Epithelial cell of proximal tubule (primary cell): ENCODE measurements at regions not wholly inside any gene's neighbourhood (a gene's known extent, or its start where the extent isn't known, plus 50 kb on each side); places are given as distances from the start of the nearest gene placed in this dataset.
"Not testable (repeated sequence)": the region's sequence is repeated elsewhere in the genome, so short reads cannot be mapped to it uniquely, and the experiment has no call there.

Source experiments
- DNase-seq: peaks from one replicate; pipeline ENCODE4 v3.0.0-alpha.2; 2011; ENCODE audit warnings: low read depth
- H3K4me3 ChIP-seq: 2 replicates; pipeline ENCODE4 v1.5.1; 2011; ENCODE audit warnings: low read depth, mild to moderate bottlenecking, low read length
- CTCF ChIP-seq: conservative IDR thresholded peaks from 2 replicates; pipeline ENCODE4 v1.5.1; 2012; ENCODE audit warnings: low read depth, mild to moderate bottlenecking, low read length

DNA sequence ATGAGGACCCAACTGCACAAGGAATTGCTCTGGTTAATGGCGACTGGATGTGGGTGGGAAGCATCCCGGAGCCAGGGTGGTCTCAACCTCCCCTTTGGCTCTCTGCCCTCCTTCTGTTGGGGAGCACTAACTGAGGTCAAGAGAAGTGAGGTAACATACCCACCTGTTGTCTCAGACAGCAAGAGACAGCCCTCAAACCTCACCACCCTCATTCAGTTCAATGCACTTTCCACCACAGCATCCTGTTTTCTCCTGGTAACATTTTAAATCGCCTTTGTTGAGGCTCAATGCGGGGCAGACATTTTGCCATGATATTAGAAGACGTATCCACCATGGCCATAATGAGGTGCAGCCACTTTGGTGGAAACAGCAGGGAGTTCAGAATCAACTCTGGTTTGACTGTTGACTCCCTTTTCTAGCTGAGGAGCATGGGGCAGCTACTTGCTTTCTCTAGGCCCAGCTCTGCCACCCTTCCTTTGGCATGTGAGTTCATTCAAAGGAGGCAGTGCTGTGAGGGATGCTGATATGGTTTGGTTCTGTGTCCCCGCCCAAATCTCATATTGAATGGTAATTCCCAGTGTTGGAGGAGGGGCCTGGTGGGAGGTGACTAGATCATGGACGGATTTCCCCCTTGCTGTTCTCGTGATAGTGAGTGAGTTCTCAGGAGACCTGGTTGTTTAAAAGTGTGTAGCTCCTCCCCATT is 338.6 kb downstream of the PCNX1 start:
- DNase-seq: no peak
- no peak overlapping the region for H3K4me3 ChIP-seq
- TF ChIP-seq CTCF: no peak

DNA sequence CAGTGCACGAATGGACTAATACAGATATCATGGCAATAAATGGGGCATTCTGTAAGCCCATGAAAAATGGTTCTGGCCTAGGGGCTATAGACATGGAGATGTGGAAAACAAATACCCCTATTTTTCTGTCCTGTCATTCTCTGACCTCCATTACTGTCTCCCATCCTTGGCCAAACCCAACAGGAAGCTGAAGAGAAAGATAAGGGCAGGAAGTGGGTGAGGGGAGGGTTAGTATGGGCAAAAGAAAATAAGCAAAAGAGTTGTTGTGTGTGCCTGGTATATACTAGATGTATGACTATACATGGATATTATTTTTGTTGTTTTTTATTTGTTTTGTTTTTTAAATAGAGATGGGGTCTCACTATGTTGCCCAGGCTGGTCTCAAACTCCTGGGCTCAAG is 339.3 kb downstream of the PCNX1 start:
- DNase-seq: no peak
- TF ChIP-seq CTCF: no peak
- no peak overlapping the region for H3K4me3 ChIP-seq

- H3K4me3 ChIP-seq: no peak overlapping the region
- TF ChIP-seq CTCF: no peak
- DNase-seq: no peak
Observed at GRCh38 chr14:71247106-71247505, 339.8 kb downstream of the PCNX1 start.

- H3K4me3 ChIP-seq: no peak overlapping the region
- no peak for TF ChIP-seq CTCF
- no peak for DNase-seq
Observed at GRCh38 chr14:71248194-71248593, 340.9 kb downstream of the PCNX1 start.

DNA sequence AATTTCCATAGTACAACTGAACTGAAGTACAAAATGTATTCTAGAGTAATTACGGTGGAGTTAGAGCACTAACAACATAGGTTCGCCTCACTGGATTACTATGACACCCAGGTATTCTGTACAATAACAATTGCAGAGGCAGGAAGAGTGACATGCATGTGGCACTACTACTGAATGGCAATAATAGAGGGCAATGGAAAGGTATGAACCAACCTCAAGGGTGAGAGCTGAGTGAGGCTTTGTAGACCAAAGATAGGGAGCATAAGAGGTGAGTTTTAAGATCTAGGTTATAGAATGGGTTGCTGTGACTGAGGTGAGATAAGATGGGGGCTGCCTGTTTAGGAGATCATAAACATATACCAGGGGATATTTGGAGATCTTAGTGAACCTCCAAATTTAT is 343.1 kb downstream of the PCNX1 start:
- TF ChIP-seq CTCF: no peak
- H3K4me3 ChIP-seq: no peak overlapping the region
- no peak for DNase-seq

DNA sequence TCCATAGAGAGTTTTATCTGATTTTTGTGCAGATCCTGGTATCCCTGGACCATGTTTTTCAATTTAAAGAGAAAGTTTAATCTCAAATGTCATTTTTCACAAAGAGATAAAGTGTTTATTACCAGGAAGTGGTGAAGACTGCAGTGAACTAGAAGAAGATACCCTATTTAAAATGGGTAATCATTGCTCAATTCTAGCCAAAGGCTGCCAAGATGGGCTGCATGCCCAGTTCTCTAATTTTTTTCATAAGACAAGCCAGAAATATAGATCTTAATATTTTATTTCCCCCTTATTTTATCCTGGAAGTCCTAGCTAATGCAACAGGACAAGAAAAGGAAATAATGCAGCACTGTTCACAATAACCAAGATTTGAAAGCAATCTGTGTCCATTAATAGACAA is 343.5 kb downstream of the PCNX1 start:
- no peak for DNase-seq
- H3K4me3 ChIP-seq: no peak overlapping the region
- TF ChIP-seq CTCF: no peak

DNA sequence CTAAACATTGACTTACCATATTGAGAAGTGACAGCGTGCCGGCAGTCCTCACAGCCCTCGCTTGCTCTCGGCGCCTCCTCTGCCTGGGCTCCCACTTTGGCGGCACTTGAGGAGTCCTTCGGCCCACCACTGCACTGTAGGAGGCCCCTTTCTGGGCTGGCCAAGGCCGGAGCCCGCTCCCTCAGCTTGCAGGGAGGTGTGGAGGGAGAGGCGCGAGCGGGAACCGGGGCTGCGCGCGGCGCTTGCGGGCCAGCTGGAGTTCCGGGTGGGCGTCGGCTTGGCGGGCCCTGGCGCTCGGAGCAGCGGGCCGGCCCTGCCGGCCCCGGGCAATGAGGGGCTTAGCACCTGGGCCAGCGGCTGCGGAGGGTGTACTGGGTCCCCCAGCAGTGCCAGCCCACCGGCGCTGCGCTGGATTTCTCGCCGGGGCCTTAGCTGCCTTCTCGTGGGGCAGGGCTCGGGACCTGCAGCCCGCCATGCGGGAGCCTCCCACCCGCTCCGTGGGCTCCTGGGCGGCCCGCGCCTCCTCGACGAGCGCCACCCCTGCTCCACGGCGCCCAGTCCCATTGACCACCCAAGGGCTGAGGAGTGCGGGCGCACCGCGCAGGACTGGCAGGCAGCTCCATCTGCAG is 346.9 kb downstream of the PCNX1 start:
- not testable (repeated sequence) for H3K4me3 ChIP-seq, DNase-seq
